Activated T-helper 17 cell treated with anti-CD3 and anti-CD28 coated beads, Interleukin-2, amount 50 U/mL, for 72 hours (primary cell): ENCODE measurements at regions not wholly inside any gene's neighbourhood (a gene's known extent, or its start where the extent isn't known, plus 50 kb on each side); places are given as distances from the start of the nearest gene placed in this dataset.
"Not testable (repeated sequence)": the region's sequence is repeated elsewhere in the genome, so short reads cannot be mapped to it uniquely, and the experiment has no call there.

ENCODE experiments used
- ATAC-seq: fragments of 150-1000 bp; cut with Tn5 transposase; replicated peaks from 2 replicates; pipeline ENCODE4 v1.10.0; 2021; ENCODE audit warnings: mild to moderate bottlenecking, moderate library complexity
- H3K27ac Mint-ChIP-seq: one replicate; pipeline ENCODE4 v1.8.0; 2022; ENCODE audit warnings: mixed read lengths
- H3K27me3 Mint-ChIP-seq: one replicate; pipeline ENCODE4 v1.8.0; 2022; ENCODE audit warnings: mixed read lengths
- H3K36me3 Mint-ChIP-seq: one replicate; pipeline ENCODE4 v1.8.0; 2022; ENCODE audit warnings: low read depth, mild to moderate bottlenecking, mixed read lengths
- H3K4me1 Mint-ChIP-seq: one replicate; pipeline ENCODE4 v1.8.0; 2022; ENCODE audit warnings: mixed read lengths
- H3K4me3 Mint-ChIP-seq: one replicate; pipeline ENCODE4 v1.8.0; 2022; ENCODE audit warnings: mild to moderate bottlenecking, mixed read lengths
- H3K9me3 Mint-ChIP-seq: one replicate; pipeline ENCODE4 v1.8.0; 2022; ENCODE audit warnings: mixed read lengths

DNA sequence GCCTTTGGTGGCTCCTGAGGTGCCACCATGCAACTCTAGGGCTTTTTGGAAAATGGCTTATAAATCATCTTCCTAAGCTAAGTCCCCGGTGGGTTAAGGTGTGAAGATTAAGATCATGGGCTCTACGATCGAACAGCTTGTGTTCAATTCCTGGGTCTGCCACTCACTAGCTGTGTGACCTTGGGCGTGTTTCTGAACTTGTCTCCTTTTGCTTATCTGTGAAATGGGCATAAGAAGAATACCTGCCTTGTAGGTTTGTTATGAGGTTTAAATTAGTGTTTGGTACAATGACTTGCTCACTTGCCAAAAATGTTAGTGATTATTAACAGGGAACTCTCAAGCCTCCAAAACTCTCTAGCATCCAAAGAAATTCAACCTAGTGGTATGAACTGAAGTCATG lies 119.2 kb upstream of the PITX1 start:
- no peak overlapping the region for H3K27ac Mint-ChIP-seq
- no peak for ATAC-seq
- H3K9me3 Mint-ChIP-seq: peaks cover 8% of the 10 kb centered on the region
- peaks cover 17% of the 10 kb centered on the region for H3K27me3 Mint-ChIP-seq
- no peaks in the 10 kb centered on the region for H3K36me3 Mint-ChIP-seq
- H3K4me3 Mint-ChIP-seq: no peak overlapping the region
- no peaks in the 10 kb centered on the region for H3K4me1 Mint-ChIP-seq

- H3K9me3 Mint-ChIP-seq, H3K4me3 Mint-ChIP-seq, H3K36me3 Mint-ChIP-seq, H3K4me1 Mint-ChIP-seq, ATAC-seq, H3K27ac Mint-ChIP-seq: not testable (repeated sequence)
- H3K27me3 Mint-ChIP-seq: peaks cover 20% of the 10 kb centered on the region
These were observed 117.6 kb upstream of the PITX1 start for GRCh38 chr5:135151660-135152059.

GRCh38 chr5:135151256-135151655 lies 117.2 kb upstream of the PITX1 start:
- Mint-ChIP-seq H3K27ac (no peak overlapping the region), H3K27me3 (peaks cover 23% of the 10 kb centered on the region), H3K9me3 (peaks cover 8% of the 10 kb centered on the region), H3K4me1 (no peaks in the 10 kb centered on the region), H3K36me3 (no peaks in the 10 kb centered on the region), H3K4me3 (no peak overlapping the region)
- no peak for ATAC-seq

DNA sequence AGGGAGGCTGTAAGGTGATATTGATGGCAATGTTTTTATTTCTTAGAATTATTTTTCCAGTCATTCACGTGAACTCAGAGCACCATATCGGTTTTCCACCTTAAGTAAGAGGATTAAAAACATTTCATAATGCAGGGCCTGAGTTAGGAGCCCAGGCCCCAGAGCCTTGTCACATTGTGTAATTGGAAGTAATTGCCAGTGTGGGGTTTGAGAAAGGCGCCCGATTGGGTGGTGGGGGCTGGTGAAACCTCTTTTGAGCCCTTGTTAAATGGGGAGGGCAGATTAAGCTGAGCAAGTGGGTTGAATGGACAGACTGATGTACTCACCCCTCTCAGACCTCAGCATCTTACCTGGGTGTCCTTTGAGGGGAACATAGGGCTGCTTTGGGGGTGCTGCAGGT lies 116.7 kb upstream of the PITX1 start:
- peaks cover 8% of the 10 kb centered on the region for H3K9me3 Mint-ChIP-seq
- H3K27me3 Mint-ChIP-seq: peaks cover 20% of the 10 kb centered on the region
- no peak for ATAC-seq
- no peak overlapping the region for H3K4me3 Mint-ChIP-seq
- H3K4me1 Mint-ChIP-seq: no peaks in the 10 kb centered on the region
- H3K27ac Mint-ChIP-seq: no peak overlapping the region
- no peaks in the 10 kb centered on the region for H3K36me3 Mint-ChIP-seq

- Mint-ChIP-seq H3K9me3 (peaks cover 8% of the 10 kb centered on the region), H3K27me3 (peaks cover 20% of the 10 kb centered on the region), H3K27ac (no peak overlapping the region), H3K36me3 (no peaks in the 10 kb centered on the region), H3K4me1 (no peaks in the 10 kb centered on the region), H3K4me3 (no peak overlapping the region)
- no peak for ATAC-seq
These were observed 116.1 kb upstream of the PITX1 start for GRCh38 chr5:135149956-135150723.

DNA sequence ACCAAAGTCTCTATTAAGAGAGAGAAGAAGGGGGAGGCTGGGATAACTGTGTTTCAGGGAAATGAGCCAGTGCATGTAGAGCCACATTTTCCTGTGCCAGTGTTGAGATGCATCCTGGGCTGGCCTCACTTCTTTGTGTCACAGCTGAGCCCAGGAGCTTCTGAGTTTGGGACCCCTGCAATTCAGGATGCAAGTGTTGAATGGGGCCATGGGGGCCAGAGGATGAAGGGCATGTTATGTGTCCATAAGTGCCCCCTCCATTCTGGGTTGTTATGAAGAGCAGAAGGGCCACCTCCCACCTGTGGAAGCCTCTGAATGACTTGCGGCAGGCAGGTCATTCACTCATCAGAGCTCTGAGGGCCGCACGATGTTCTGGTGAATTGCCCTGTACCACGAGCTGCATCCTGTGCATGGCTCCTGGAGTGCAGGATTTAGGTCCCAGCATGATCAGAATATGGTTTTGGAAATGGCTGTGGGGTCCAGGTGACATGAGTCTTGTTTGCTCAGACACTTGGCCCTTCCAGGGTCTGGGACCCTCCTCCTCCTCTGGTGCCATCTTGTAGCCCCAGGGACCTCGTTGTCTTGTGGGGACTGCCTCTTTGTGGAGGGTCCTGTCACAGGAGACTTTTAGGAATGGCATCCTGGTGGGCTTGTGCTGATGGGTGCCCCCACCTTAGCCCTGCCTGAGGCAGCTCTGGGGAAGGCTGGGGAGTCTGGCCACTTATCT lies 115.4 kb upstream of the PITX1 start:
- Mint-ChIP-seq H3K9me3 (peaks cover 8% of the 10 kb centered on the region), H3K27ac (no peak overlapping the region), H3K4me3 (no peak overlapping the region), H3K36me3 (no peaks in the 10 kb centered on the region), H3K4me1 (no peaks in the 10 kb centered on the region), H3K27me3 (peaks cover 22% of the 10 kb centered on the region)
- ATAC-seq: no peak

GRCh38 chr5:135147294-135148090 lies 113.5 kb upstream of the PITX1 start:
- Mint-ChIP-seq H3K36me3 (no peaks in the 10 kb centered on the region), H3K4me1 (no peaks in the 10 kb centered on the region), H3K4me3 (no peak overlapping the region), H3K9me3 (peaks cover 8% of the 10 kb centered on the region), H3K27ac (no peak overlapping the region), H3K27me3 (peaks cover 16% of the 10 kb centered on the region)
- ATAC-seq: no peak

- H3K27me3 Mint-ChIP-seq: peaks cover 13% of the 10 kb centered on the region
These were observed 112.0 kb upstream of the PITX1 start for GRCh38 chr5:135145985-135146384.

DNA sequence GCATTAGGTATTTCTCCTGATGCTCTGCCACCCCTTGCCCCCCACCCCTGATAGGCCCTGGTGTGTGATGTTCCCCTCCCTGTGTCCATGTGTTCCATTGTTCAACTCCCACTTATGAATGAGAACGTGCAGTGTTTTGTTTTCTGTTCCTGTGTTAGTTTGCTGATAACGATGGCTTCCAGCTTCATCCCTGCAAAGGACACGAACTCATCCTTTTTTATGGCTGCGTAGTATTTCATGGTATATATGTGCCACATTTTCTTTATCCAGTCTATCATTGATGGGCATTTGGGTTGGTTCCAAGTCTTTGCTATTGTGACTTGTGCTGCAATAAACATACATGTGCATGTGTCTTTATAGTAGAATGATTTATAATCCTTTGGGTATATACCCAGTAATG lies 109.7 kb upstream of the PITX1 start:
- not testable (repeated sequence) for H3K4me1 Mint-ChIP-seq, H3K27ac Mint-ChIP-seq, H3K36me3 Mint-ChIP-seq, ATAC-seq, H3K4me3 Mint-ChIP-seq, H3K9me3 Mint-ChIP-seq
- peaks cover 15% of the 10 kb centered on the region for H3K27me3 Mint-ChIP-seq

More at GRCh38 chr5:135145985-135146384, 112.0 kb upstream of the PITX1 start:
- Mint-ChIP-seq H3K36me3 (no peaks in the 10 kb centered on the region), H3K27ac (no peak overlapping the region), H3K4me3 (no peak overlapping the region), H3K9me3 (peaks cover 8% of the 10 kb centered on the region), H3K4me1 (no peaks in the 10 kb centered on the region)
- no peak for ATAC-seq

DNA sequence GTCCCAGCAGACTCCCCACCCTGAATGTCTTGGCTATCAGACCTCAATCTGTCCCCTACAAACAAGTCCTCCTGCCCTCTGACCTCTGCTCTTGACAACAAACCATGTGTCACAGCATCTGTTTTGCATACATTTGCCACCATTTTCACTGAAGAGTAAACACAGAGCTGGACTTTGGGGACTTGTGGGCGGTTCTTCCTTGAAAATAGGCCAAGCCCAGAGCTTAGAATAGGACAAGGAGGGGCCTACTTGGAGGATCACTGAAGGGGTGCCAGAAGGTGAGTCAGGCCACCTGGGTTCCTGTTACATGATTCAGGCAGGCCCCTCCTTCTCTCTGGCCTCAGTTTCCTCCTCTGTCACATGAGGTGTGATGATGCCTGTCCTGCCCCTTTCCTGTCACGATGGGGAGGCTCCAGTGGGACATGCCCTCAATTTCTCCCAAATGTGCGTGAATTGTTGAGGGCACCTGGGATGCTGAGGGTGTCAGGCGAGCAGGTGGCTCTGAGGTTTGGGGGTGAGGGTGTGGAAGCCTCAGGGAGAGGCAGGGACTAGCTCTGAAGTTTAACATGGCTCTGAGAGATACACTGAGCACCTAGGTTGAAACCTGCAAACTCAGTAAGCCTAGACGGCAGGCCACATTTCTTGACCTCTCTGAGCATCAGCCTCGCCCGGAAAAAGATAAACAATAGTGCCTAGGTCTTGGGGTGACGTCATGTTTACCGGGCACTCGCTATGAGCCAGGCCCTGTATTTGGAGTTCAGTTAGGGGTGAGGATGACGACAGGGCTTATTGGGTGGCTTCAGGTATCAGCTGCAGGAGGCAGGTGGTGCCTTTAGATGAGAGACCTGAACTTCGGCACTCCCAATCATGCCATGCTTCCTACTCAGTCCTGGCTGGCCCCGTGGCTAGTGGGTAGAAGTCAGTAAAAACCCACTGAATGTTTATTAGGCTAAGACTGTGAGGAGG lies 107.6 kb upstream of the PITX1 start:
- Mint-ChIP-seq H3K4me1 (no peaks in the 10 kb centered on the region), H3K9me3 (no peaks in the 10 kb centered on the region), H3K4me3 (no peak overlapping the region), H3K27me3 (peaks cover 18% of the 10 kb centered on the region), H3K36me3 (no peaks in the 10 kb centered on the region), H3K27ac (no peak overlapping the region)
- ATAC-seq: no peak

GRCh38 chr5:135140446-135141204 lies 106.6 kb upstream of the PITX1 start:
- Mint-ChIP-seq H3K36me3 (no peaks in the 10 kb centered on the region), H3K4me1 (peaks cover 2% of the 10 kb centered on the region), H3K9me3 (no peaks in the 10 kb centered on the region), H3K27me3 (peaks cover 16% of the 10 kb centered on the region), H3K4me3 (no peak overlapping the region), H3K27ac (no peak overlapping the region)
- no peak for ATAC-seq

DNA sequence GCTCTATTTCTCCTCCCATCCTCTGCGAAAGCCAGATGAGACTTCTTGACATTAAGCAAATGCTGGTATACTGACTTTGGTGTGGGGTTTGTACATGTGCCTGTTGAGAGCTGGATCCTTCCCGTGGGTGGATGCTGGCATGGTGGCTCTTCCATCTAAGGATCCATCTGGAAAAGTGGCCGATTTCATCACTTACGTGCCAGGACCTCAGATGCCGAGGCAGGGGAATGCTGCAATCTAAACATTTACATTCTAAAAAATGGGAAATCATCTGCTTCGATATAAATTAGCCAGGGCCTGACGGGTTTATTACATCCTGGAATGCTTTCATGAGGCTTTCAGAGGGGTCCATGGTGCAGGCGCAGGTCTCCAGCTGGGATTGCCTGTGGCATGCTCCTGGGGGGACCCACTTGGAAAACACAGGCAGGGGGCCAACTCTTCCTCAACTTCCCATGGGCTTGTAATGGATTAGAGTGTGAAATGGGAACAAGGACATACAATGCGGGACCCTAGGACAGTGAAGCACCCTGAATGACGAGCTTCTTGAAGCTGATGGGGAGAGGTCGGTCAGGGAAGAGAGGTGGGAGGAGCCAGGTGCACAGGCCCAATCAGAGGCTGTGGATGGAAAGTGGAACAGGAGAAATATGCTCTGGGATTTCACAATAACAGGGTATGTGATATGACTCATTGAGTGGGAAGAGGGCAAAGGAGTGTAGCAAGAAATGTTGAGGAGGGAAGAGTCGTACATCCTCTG lies 105.5 kb upstream of the PITX1 start:
- Mint-ChIP-seq H3K4me3 (no peak overlapping the region), H3K9me3 (no peaks in the 10 kb centered on the region), H3K36me3 (no peaks in the 10 kb centered on the region), H3K4me1 (peaks cover 3% of the 10 kb centered on the region), H3K27ac (no peak overlapping the region), H3K27me3 (peaks cover 19% of the 10 kb centered on the region)
- ATAC-seq: no peak
